AG04449 (cell line): ENCODE measurements at regions not wholly inside any gene's neighbourhood (a gene's known extent, or its start where the extent isn't known, plus 50 kb on each side); places are given as distances from the start of the nearest gene placed in this dataset.

Experiments
- CTCF ChIA-PET: fragments of 350-600 bp; formaldehyde crosslinking; extraction: SDS; loops from one replicate; lab custom pipeline; 2021; ENCODE audit warnings: antibody characterized with exemption; lab: Yijun Ruan, JAX
- POLR2A ChIA-PET: fragments of 400-600, 350-600 bp; formaldehyde crosslinking; extraction: SDS; loops from one replicate; lab custom pipeline; 2020; ENCODE audit warnings: antibody characterized with exemption, inconsistent platforms; lab: Yijun Ruan, JAX
- DNase-seq: peaks from one replicate; pipeline ENCODE4 v3.0.0-alpha.2; 2010; ENCODE audit warnings: low read depth, low spot score
- H3K4me3 ChIP-seq: 2 replicates; pipeline ENCODE4 v1.5.1; 2011; ENCODE audit warnings: low read depth, mild to moderate bottlenecking, control low read depth, low read length
- CTCF ChIP-seq: IDR thresholded peaks from one replicate; pipeline ENCODE4 v1.5.1; 2011; ENCODE audit warnings: mild to moderate bottlenecking, moderate library complexity, low read length, control low read depth, inconsistent platforms; ENCODE audit not compliant: insufficient read depth; ENCODE audit errors: missing control alignments

GRCh38 chr10:47175181-47176123 lies 124.5 kb upstream of the GDF10 start:
- POLR2A ChIA-PET, result no interaction called here

GRCh38 chr10:47176206-47176902 lies 123.6 kb upstream of the GDF10 start:
- CTCF ChIA-PET, result no interaction called here

More at GRCh38 chr10:47175181-47176123, 124.5 kb upstream of the GDF10 start:
- no peak for DNase-seq
- H3K4me3 ChIP-seq, result no peak overlapping the region
- no peak for TF ChIP-seq CTCF
- CTCF ChIA-PET, result interaction anchor here (0.9 kb wide), 1 partner anchor 17 kb away, joined by 3 read pairs; no protein-coding TSS in a partner anchor

GRCh38 chr10:47176903-47177868 lies 122.8 kb upstream of the GDF10 start:
- no peak for TF ChIP-seq CTCF
- ChIA-PET CTCF (interaction anchor here (0.9 kb wide), 1 partner anchor 14 kb away, joined by 3 read pairs; no protein-coding TSS in a partner anchor), POLR2A (no interaction called here)

More at GRCh38 chr10:47176206-47176902, 123.6 kb upstream of the GDF10 start:
- no peak for TF ChIP-seq CTCF
- no peak for DNase-seq
- H3K4me3 ChIP-seq, result no peak overlapping the region
- POLR2A ChIA-PET, result no interaction called here

GRCh38 chr10:47178537-47179290 lies 121.3 kb upstream of the GDF10 start:
- ChIA-PET POLR2A (no interaction called here), CTCF (interaction anchor here (1.5 kb wide), 1 partner anchor 9 kb away, joined by 4 read pairs; no protein-coding TSS in a partner anchor)
- no peak for DNase-seq
- TF ChIP-seq CTCF, result no peak
- no peak overlapping the region for H3K4me3 ChIP-seq

More at GRCh38 chr10:47176903-47177868, 122.8 kb upstream of the GDF10 start:
- H3K4me3 ChIP-seq, result no peak overlapping the region
- DNase-seq, result no peak

GRCh38 chr10:47179291-47179647 lies 120.7 kb upstream of the GDF10 start:
- POLR2A ChIA-PET, result no interaction called here
- no peak overlapping the region for H3K4me3 ChIP-seq
- CTCF ChIA-PET, result interaction anchor here (1.5 kb wide), 1 partner anchor 10 kb away, joined by 4 read pairs; no protein-coding TSS in a partner anchor
- TF ChIP-seq CTCF, result no peak
- no peak for DNase-seq
